ENCODE measurements at regions not wholly inside any gene's neighbourhood (a gene's known extent, or its start where the extent isn't known, plus 50 kb on each side); places are given as distances from the start of the nearest gene placed in this dataset.

- no peak for TF ChIP-seq EZH2phosphoT487 (IDR thresholded peaks at IDR 0.05; ENCODE audit: low read depth, severe bottlenecking, unreplicated experiment)
- TF ChIP-seq CTCF (IDR thresholded peaks at IDR 0.05; ENCODE audit: poor library complexity), result no peak
- TF ChIP-seq EZH2 (IDR thresholded peaks at IDR 0.05; ENCODE audit: borderline replicate concordance), result no peak
These were observed 226.5 kb upstream of the TOPAZ1 start for GRCh38 chr3:44015170-44015569.

Measured in hepatocyte (in vitro differentiated cells).